Hypothalamus (tissue), 51 donors: ENCODE measurements at regions not wholly inside any gene's neighbourhood (a gene's known extent, or its start where the extent isn't known, plus 50 kb on each side); places are given as distances from the start of the nearest gene placed in this dataset.

Experiments used
- DNase-seq, 51 donors: peaks; one replicate each; lab custom pipeline; 2025; lab: John Stamatoyannopoulos, UW

- no peak for DNase-seq
Measured at GRCh38 chr11:113634940-113635575, 71.0 kb downstream of the TMPRSS5 start.

DNA sequence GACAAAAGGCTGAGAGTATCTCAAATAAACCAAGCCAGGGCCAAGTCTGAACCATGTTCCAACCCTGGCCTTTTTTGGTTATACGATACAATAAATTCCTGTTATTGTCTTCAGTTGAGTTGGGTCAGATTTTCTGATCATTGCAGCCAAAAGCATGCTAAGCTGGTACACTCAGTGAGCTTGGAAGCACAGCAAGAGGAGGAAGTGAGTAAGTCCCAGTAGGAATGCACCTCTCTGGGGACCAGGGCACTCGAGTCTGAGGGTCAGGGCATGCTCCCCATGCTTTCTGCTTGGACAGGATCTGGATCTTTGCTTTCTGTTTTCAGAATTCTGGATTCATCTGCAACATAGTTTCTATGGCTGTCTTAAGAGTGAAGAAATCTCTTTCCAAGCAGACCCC, 73.1 kb downstream of the TMPRSS5 start:
- no peak for DNase-seq

- DNase-seq: peak in 1 of 51 donors; percentile 0
Measured at GRCh38 chr11:113629562-113629961, 76.5 kb downstream of the TMPRSS5 start.

DNA sequence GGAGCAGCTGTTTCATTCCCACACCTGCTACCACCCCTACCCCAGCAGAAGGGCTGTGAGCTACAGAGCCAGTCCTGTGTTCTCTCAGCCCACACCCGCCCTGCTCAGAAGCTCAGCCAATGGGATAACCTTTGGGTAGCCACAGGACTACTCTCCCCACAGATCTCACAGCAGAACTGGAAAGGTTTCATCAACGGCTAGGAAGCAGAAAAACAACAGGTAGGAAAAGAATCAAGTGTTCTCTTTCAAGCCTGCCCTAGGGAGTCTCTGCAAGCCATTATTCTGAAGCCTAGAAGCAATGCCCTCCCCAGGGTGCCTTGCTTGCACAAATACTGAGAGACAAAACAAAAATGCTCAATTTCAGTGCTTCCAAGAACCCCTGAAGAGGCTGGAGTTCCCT, 77.2 kb downstream of the TMPRSS5 start:
- no peak for DNase-seq

- no peak for DNase-seq
Measured at GRCh38 chr11:113627946-113628345, 78.2 kb downstream of the TMPRSS5 start.

DNA sequence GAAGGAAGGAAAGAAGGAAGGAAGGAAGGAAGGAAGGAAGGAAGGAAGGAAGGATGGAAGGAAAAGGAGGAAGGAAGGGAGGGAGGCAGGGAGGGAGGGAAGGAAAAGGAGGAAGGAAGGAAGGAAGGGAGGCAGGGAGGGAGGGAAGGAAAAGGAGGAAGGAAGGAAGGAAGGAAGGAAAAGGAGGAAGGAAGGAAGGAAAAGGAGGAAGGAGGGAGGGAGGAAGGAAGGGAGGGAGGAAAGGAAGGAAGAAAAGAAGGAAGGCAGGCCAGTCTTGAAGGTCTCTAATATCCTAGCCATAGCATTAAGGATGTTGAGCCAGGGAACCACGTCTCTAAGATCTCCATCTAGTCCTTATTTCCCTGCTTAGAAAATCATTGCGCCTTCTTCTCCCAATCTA, 78.8 kb downstream of the TMPRSS5 start:
- DNase-seq: no peak

- no peak for DNase-seq
Measured at GRCh38 chr11:113626736-113627135, 79.4 kb downstream of the TMPRSS5 start.

DNA sequence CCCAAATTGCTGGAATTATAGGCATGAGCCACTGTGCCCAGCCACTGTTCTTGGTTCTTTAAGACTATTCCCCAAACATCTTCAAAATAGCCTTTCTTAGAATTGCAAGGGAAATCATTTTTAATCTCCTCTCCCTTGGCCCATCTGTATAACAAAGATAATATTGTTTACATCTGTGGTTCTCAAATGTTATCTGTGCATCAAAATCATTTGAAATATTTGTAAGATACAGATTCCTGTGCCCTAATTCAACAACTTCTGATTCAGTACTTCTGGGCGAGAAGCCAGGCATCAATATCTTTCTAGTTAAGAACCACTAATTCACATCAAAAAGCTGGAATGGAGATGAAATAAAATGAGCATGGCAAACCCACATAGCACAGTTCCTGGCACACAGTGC, 83.0 kb downstream of the TMPRSS5 start:
- DNase-seq: no peak

GRCh38 chr11:113618360-113618759, 87.7 kb downstream of the TMPRSS5 start:
- DNase-seq: no peak

- no peak for DNase-seq
Measured at GRCh38 chr11:113615773-113616172, 90.3 kb downstream of the TMPRSS5 start.

GRCh38 chr11:113615098-113615497, 91.0 kb downstream of the TMPRSS5 start:
- no peak for DNase-seq

- DNase-seq: no peak
Measured at GRCh38 chr11:113614097-113614496, 92.0 kb downstream of the TMPRSS5 start.

GRCh38 chr11:113613619-113614018, 92.5 kb downstream of the TMPRSS5 start:
- DNase-seq: no peak

GRCh38 chr11:113604186-113604585, 101.9 kb downstream of the TMPRSS5 start:
- DNase-seq: no peak

DNA sequence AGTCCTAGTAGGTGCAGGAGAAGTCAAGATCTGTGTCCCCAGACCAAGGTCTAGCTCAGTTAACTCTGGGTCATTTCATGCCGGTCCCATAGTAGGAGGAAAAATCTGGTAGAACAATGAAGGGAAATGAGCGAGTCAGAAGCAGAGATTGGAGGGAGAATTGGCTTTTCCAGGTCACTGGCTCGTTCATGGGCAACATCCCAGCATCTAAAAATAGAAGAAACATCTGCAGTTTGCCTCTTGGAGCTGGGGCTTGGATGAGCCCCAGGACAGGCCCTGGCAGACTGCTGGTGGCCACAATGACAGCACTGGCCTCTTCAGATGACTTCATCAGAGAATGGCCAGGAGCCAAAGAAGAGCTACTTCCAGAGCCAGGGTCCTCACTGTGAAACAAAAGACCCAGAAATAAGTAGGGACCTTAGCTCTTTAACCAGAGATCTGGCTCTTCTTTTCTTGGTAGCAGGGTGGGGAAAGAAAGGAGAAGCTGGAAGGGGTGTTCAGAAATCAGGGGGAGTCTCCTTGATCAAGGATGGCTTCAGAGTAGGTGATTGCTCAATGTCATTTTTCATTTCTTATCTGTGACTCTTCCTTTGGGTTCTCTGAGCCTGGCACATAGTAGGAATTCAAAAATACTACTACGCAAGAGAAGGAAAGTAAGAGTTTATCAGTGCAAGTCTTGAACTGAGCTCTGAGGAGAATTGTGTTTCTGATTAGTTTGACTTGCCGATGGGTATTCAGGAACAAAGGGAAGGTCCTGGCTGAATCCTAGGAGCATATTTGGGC, 102.6 kb downstream of the TMPRSS5 start:
- DNase-seq: peak in 33 of 51 donors; percentile 2 to 81 (median 27)

GRCh38 chr11:113602483-113602882, 103.6 kb downstream of the TMPRSS5 start:
- no peak for DNase-seq

- DNase-seq: no peak
Measured at GRCh38 chr11:113596658-113597057, 109.5 kb downstream of the TMPRSS5 start.

GRCh38 chr11:113595810-113596594, 110.1 kb downstream of the TMPRSS5 start:
- DNase-seq: no peak

- DNase-seq: peak in 2 of 51 donors; percentile 4 to 6
Measured at GRCh38 chr11:113593698-113594308, 112.3 kb downstream of the TMPRSS5 start.

GRCh38 chr11:113591117-113591516, 115.0 kb downstream of the TMPRSS5 start:
- DNase-seq: no peak

- no peak for DNase-seq
Measured at GRCh38 chr11:113587308-113587739, 112.1 kb upstream of the DRD2 start.
